Left lung (tissue), 4 donors: ENCODE measurements at regions not wholly inside any gene's neighbourhood (a gene's known extent, or its start where the extent isn't known, plus 50 kb on each side); places are given as distances from the start of the nearest gene placed in this dataset.

Experiments used
- ATAC-seq: fragments of 200-7000 bp; cut with Tn5 transposase; one replicate; pipeline ENCODE4 v1.9.1; 2020; ENCODE audit warnings: moderate library complexity
- DNase-seq, 4 donors: peaks; one replicate each; pipeline ENCODE4 v3.0.0-alpha.2; 2013 to 2020
- H3K27ac ChIP-seq, 2 donors: fragments of 200-600 bp; sonication (generic) in 1 of 2; one replicate each; pipeline versions ENCODE4 v1.5.0 to v1.8.0; 2020 to 2021
- H3K27me3 ChIP-seq, 2 donors: fragments of 200-600 bp; sonication (generic) in 1 of 2; one replicate each; pipeline versions ENCODE4 v1.5.0 to v1.8.0; 2020 to 2021
- H3K36me3 ChIP-seq, 2 donors: fragments of 200-600 bp; sonication (generic) in 1 of 2; one replicate each; pipeline versions ENCODE4 v1.5.0 to v1.8.0; 2020 to 2021
- H3K4me1 ChIP-seq, 2 donors: fragments of 200-600 bp; one replicate each; pipeline ENCODE4 v1.8.0; 2021
- H3K4me3 ChIP-seq, 2 donors: fragments of 200-600 bp; sonication (generic) in 1 of 2; one replicate each; pipeline versions ENCODE4 v1.5.0 to v1.8.0; 2020 to 2021; ENCODE audit warnings: mild to moderate bottlenecking in 1 of 2
- H3K9me3 ChIP-seq, 2 donors: fragments of 200-600 bp; sonication (generic) in 1 of 2; one replicate each; pipeline versions ENCODE4 v1.5.0 to v1.8.0; 2020 to 2021
- intact Hi-C, 2 donors: fragments of 100-400 bp; cut with DNase I; formaldehyde crosslinking; loops; one replicate each; pipeline versions ENCODE4 v1.11.2 to v1.14.2; 2022
- TF ChIP-seq, protein P1 (sequence below), 2 donors: fragments of 200-600 bp; sonication (generic) in 1 of 2; IDR thresholded peaks; one replicate each; pipeline versions ENCODE4 v1.5.0 to v1.8.0; 2021; ENCODE audit warnings: antibody characterized with exemption in 2 of 2
- donor health status: DM: no; HTN: yes; CAD: no.
- donor health status: DM: no; HTN: no; CAD: no.

DNA sequence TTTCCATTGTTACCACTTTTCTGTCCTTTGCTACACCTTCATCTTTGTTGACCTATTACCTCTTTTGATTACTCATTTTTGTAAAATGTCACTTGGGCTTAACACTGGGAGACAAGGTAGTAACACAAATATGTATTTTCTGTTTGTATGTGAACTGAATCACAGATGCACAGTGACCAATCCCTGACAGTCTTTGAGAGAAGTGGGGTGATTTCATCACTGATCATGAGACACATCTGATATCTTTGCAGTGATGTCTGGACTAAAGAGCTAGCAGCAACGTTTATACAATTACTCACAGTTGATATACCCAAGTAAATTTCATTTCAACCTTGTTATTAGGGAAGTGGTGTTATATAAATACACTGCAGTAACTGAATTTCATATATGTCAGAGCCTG, 1397.4 kb upstream of the SPRY2 start:
- TF ChIP-seq, protein P1, sequence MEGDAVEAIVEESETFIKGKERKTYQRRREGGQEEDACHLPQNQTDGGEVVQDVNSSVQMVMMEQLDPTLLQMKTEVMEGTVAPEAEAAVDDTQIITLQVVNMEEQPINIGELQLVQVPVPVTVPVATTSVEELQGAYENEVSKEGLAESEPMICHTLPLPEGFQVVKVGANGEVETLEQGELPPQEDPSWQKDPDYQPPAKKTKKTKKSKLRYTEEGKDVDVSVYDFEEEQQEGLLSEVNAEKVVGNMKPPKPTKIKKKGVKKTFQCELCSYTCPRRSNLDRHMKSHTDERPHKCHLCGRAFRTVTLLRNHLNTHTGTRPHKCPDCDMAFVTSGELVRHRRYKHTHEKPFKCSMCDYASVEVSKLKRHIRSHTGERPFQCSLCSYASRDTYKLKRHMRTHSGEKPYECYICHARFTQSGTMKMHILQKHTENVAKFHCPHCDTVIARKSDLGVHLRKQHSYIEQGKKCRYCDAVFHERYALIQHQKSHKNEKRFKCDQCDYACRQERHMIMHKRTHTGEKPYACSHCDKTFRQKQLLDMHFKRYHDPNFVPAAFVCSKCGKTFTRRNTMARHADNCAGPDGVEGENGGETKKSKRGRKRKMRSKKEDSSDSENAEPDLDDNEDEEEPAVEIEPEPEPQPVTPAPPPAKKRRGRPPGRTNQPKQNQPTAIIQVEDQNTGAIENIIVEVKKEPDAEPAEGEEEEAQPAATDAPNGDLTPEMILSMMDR (IDR thresholded peaks at IDR 0.05), result no peak

DNA sequence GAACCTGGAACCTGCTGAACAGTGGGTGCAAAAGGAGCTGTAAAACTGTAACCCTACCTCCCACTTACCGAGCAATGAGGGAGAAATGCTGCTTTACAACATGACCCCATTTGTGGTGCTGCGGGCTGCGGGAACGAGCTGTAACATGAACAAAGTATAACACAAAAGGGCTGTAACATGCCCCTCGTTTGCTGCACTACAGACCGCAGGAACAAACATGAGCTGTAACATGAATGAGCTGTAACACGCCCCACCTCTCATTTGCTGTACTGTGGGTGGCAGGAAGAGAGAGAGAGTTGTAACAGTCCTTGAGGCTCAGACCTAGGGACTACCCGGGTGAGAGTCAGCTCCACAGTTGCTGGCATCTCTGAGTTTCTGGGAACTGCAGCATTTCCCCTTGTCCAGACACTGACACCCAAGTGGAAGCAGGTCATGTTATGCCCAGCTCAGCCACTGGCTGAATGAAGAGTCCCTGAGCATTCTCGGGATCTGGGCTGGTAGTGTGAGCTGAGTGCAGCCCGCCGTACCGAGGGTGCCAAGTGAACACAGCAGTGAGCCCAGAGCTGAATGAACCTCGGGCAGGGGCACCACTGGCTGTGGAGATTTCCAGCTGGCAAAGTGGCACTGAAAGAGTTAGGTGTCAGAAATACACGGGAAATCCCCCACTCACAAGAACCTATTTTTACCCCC, 1385.3 kb upstream of the SPRY2 start:
- ATAC-seq, result no peak
- H3K9me3 ChIP-seq, result peaks cover 0 to 25% of the 10 kb centered on the region in 2 donors
- no peaks in the 10 kb centered on the region for H3K27me3 ChIP-seq
- TF ChIP-seq, protein P1 (IDR thresholded peaks at IDR 0.05), result no peak
- H3K27ac ChIP-seq, result no peak overlapping the region
- no peaks in the 10 kb centered on the region for H3K36me3 ChIP-seq
- intact Hi-C loops, result no loop called here
- no peak for DNase-seq
- no peaks in the 10 kb centered on the region for H3K4me1 ChIP-seq
- H3K4me3 ChIP-seq, result no peak overlapping the region

More for the DNA sequence above, 1397.4 kb upstream of the SPRY2 start:
- no peaks in the 10 kb centered on the region for H3K36me3 ChIP-seq
- intact Hi-C loops, result no loop called here
- H3K4me3 ChIP-seq, result no peak overlapping the region
- no peak overlapping the region for H3K27ac ChIP-seq
- peaks cover 0 to 13% of the 10 kb centered on the region in 2 donors for H3K9me3 ChIP-seq
- H3K4me1 ChIP-seq, result no peaks in the 10 kb centered on the region
- H3K27me3 ChIP-seq, result no peaks in the 10 kb centered on the region
- ATAC-seq (no peak), DNase-seq (no peak)

DNA sequence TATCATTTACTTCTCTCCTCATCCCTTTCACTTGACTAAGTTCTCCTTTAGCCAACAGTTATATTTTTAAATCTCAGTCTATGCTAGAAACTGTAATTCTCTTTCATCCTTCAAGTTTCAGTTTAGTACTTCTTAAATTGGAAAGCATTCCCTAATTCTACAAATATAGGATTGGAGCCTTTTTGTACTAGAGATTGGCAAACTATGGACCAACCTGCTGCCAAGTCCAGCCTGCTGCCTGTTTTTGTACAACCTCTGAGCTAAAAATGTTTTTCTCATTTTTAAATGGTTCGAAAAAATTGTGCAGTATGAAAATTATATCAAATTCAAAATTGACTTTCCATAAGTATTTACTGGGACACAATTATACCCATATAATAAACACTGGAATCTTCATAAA, 1381.5 kb upstream of the SPRY2 start:
- Histone ChIP-seq H3K9me3 (peaks cover 0 to 21% of the 10 kb centered on the region in 2 donors), H3K4me3 (no peak overlapping the region), H3K4me1 (no peaks in the 10 kb centered on the region), H3K36me3 (no peaks in the 10 kb centered on the region), H3K27me3 (no peaks in the 10 kb centered on the region), H3K27ac (no peak overlapping the region)
- ATAC-seq (no peak), DNase-seq (no peak)
- TF ChIP-seq, protein P1 (IDR thresholded peaks at IDR 0.05), result no peak
- intact Hi-C loops, result no loop called here

DNA sequence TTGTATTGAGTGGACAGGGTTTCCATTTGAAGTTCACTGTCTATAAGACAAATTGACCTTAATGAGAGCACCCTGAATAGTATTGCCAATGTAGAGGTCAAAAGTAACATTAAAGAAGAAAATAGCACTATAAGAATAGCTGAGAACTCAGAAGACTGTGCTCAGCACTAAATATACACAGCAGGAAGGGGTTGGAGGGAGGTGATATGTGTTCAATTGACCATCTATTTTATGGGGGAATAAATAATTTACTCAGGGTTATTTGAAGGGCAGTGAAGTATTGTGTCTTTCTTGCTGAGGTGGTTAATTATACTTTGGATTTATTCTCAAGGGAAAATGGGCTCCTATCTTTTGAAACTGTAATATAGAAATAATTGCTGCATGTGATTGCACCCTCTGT, 1380.5 kb upstream of the SPRY2 start:
- ATAC-seq (no peak), DNase-seq (no peak)
- Histone ChIP-seq H3K9me3 (peaks cover 0 to 20% of the 10 kb centered on the region in 2 donors), H3K4me3 (no peak overlapping the region), H3K36me3 (no peaks in the 10 kb centered on the region), H3K4me1 (no peaks in the 10 kb centered on the region), H3K27ac (no peak overlapping the region), H3K27me3 (no peaks in the 10 kb centered on the region)
- intact Hi-C loops, result no loop called here
- TF ChIP-seq, protein P1 (IDR thresholded peaks at IDR 0.05), result no peak

DNA sequence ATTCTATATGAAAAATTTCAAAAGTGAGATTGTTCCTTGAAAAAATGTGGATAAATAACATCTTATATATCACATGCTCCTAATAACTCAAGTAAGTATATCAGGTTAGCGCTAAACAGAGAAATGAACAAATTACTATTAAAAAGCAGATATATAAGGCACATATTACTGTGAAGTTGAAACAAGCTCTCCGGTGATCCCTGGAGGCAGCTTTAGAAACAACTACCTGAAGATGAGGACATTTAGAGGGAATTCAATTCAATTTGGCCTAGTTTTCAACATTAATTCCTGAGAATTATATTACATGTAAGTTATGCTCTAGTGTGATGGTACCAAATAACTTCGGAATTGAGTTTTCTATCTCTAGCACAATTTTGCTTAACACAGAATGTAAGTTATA, 1373.6 kb upstream of the SPRY2 start:
- TF ChIP-seq, protein P1 (IDR thresholded peaks at IDR 0.05), result no peak
- DNase-seq, result no peak
- intact Hi-C loops, result no loop called here

More for the DNA sequence above, 1373.6 kb upstream of the SPRY2 start:
- H3K27me3 ChIP-seq, result no peaks in the 10 kb centered on the region
- no peaks in the 10 kb centered on the region for H3K4me1 ChIP-seq
- H3K36me3 ChIP-seq, result no peaks in the 10 kb centered on the region
- peaks cover 0 to 9% of the 10 kb centered on the region in 2 donors for H3K9me3 ChIP-seq
- H3K27ac ChIP-seq, result no peak overlapping the region
- H3K4me3 ChIP-seq, result no peak overlapping the region
- no peak for ATAC-seq
